ENCODE measurements at regions not wholly inside any gene's neighbourhood (a gene's known extent, or its start where the extent isn't known, plus 50 kb on each side); places are given as distances from the start of the nearest gene placed in this dataset.

- ChIA-PET CTCF (ENCODE audit: low intra/inter-chr PET ratio, low total read pairs) (no interaction called here), POLR2A (no interaction called here)
- H3K36me3 ChIP-seq (replicated peaks in 1 of 2; ENCODE audit: control insufficient read depth in 1 of 2, insufficient read depth in 2 of 2, low read length in 2 of 2): no peaks in the 10 kb centered on the region
- intact Hi-C loops (cut with micrococcal nuclease; ENCODE audit: unreplicated experiment): no loop called here
- TF ChIP-seq GTF3A (CRISPR knock-in tag; conservative IDR thresholded peaks at IDR 0.05): no peak
- TF ChIP-seq MYC (CRISPR knock-in tag; IDR thresholded peaks at IDR 0.05; ENCODE audit: borderline replicate concordance): no peak
- TF ChIP-seq ZNF274 (CRISPR knock-in tag; IDR thresholded peaks at IDR 0.05): no peak
- no peak for TF ChIP-seq ZBTB3 (CRISPR knock-in tag; IDR thresholded peaks at IDR 0.05; ENCODE audit: borderline replicate concordance, low read depth)
- no peak for TF ChIP-seq TMF1 (CRISPR knock-in tag; IDR thresholded peaks at IDR 0.05; ENCODE audit: low read depth)
- H3K9me3 ChIP-seq (ENCODE audit: low read length): no peaks in the 10 kb centered on the region
- BruUV-seq (replicated peaks): no TSS peak
- no peaks in the 10 kb centered on the region for H3K4me1 ChIP-seq (ENCODE audit: insufficient read depth, low read length)
- DNase-seq (ENCODE audit: low spot score) (no peak), FAIRE-seq (no peak), ATAC-seq (no peak)
- 0% methylated on average over 1 of the region's 2 CpGs for WGBS (ENCODE audit: low lambda C conversion rate)
- no peaks in the 10 kb centered on the region for H3K79me2 ChIP-seq (ENCODE audit: insufficient read depth, low read length)
- no peak overlapping the region for H3K4me3 ChIP-seq (replicated peaks in 1 of 3; ENCODE audit: insufficient read depth in 1 of 3, low read depth in 2 of 3, low read length in 3 of 3)
- no peak overlapping the region for H2AFZ ChIP-seq (ENCODE audit: low read length)
- in situ Hi-C loops (cut with HindIII; ENCODE audit: extremely low pct_ligation_motif_present, low pct_unique_long_range_greater_than_20kb): no loop called here
- no peak overlapping the region for H3K4me2 ChIP-seq (ENCODE audit: low read depth, low read length)
- H3K9ac ChIP-seq (ENCODE audit: insufficient read depth, low read depth, low read length): no peak overlapping the region
- H4K20me1 ChIP-seq (ENCODE audit: insufficient read depth, low read length): no peaks in the 10 kb centered on the region
- H3K27me3 ChIP-seq (ENCODE audit: control insufficient read depth in 1 of 2, insufficient read depth in 2 of 2, low read length in 2 of 2): no peaks in the 10 kb centered on the region
- H3K27ac ChIP-seq (ENCODE audit: extremely low read length, insufficient read depth, low read length): no peak overlapping the region
Measured at GRCh38 chr15:96790004-96790403, 459.5 kb downstream of the NR2F2 start.

GRCh38 chr15:96792216-96792615 is 461.7 kb downstream of the NR2F2 start:
- H3K27ac ChIP-seq (ENCODE audit: extremely low read length, insufficient read depth, low read length): no peak overlapping the region
- ATAC-seq: no peak
- H3K9ac ChIP-seq (ENCODE audit: insufficient read depth, low read depth, low read length): no peak overlapping the region
- POLR2A ChIA-PET: no interaction called here
- H3K9me3 ChIP-seq (ENCODE audit: low read length): no peaks in the 10 kb centered on the region
- no peaks in the 10 kb centered on the region for H4K20me1 ChIP-seq (ENCODE audit: insufficient read depth, low read length)
- H3K4me3 ChIP-seq (replicated peaks in 1 of 3; ENCODE audit: insufficient read depth in 1 of 3, low read depth in 2 of 3, low read length in 3 of 3): no peak overlapping the region
- no peaks in the 10 kb centered on the region for H3K4me1 ChIP-seq (ENCODE audit: insufficient read depth, low read length)
- no peak for FAIRE-seq
- H3K36me3 ChIP-seq (replicated peaks in 1 of 2; ENCODE audit: control insufficient read depth in 1 of 2, insufficient read depth in 2 of 2, low read length in 2 of 2): no peaks in the 10 kb centered on the region
- BruUV-seq (replicated peaks): no TSS peak
- no peak for TF ChIP-seq ZNF7 (CRISPR knock-in tag; IDR thresholded peaks at IDR 0.05)
- no peak for TF ChIP-seq MYC (CRISPR knock-in tag; IDR thresholded peaks at IDR 0.05; ENCODE audit: borderline replicate concordance)
- no peak for TF ChIP-seq ZBED4 (CRISPR knock-in tag; IDR thresholded peaks at IDR 0.05; ENCODE audit: borderline replicate concordance)
- no peak for TF ChIP-seq ZNF496 (CRISPR knock-in tag; IDR thresholded peaks at IDR 0.05; ENCODE audit: insufficient replicate concordance)
- no peak for TF ChIP-seq ZNF343 (CRISPR knock-in tag; IDR thresholded peaks at IDR 0.05)
- TF ChIP-seq WIZ (CRISPR knock-in tag; IDR thresholded peaks at IDR 0.05): no peak
- TF ChIP-seq SRY (CRISPR knock-in tag; IDR thresholded peaks at IDR 0.05): no peak
- TF ChIP-seq SRSF9 (IDR thresholded peaks at IDR 0.05; ENCODE audit: borderline replicate concordance, insufficient read depth, low read depth, low read length, poor library complexity, severe bottlenecking): no peak
- 24% methylated on average over 3 of the region's 3 CpGs for WGBS (ENCODE audit: low lambda C conversion rate)
- no peak overlapping the region for H3K4me2 ChIP-seq (ENCODE audit: low read depth, low read length)
- intact Hi-C loops (cut with micrococcal nuclease; ENCODE audit: unreplicated experiment): no loop called here
- no peak for DNase-seq (ENCODE audit: low spot score)
- H2AFZ ChIP-seq (ENCODE audit: low read length): no peak overlapping the region
- H3K79me2 ChIP-seq (ENCODE audit: insufficient read depth, low read length): no peaks in the 10 kb centered on the region
- H3K27me3 ChIP-seq (ENCODE audit: control insufficient read depth in 1 of 2, insufficient read depth in 2 of 2, low read length in 2 of 2): no peaks in the 10 kb centered on the region; a peak in 2 of 5 replicates
- CTCF ChIA-PET (ENCODE audit: low intra/inter-chr PET ratio, low total read pairs): no interaction called here
- in situ Hi-C loops (cut with HindIII; ENCODE audit: extremely low pct_ligation_motif_present, low pct_unique_long_range_greater_than_20kb): no loop called here

Data from HepG2 (cell line).